Panc1 (cell line): ENCODE measurements at regions not wholly inside any gene's neighbourhood (a gene's known extent, or its start where the extent isn't known, plus 50 kb on each side); places are given as distances from the start of the nearest gene placed in this dataset.

Experiments
- ATAC-seq: fragments of 200-7000 bp; cut with Tn5 transposase; 2 replicates; pipeline ENCODE4 v1.9.1; 2020; ENCODE audit warnings: mild to moderate bottlenecking, moderate library complexity
- BruUV-seq: library from RNA; stranded (reverse); fragments of 400-500 nt; replicated peaks from 2 replicates; lab custom pipeline; 2021; lab: Mats Ljungman, UMichigan
- CTCF ChIA-PET: fragments of 300-600 bp; sonication (Branson Sonifier 250); formaldehyde crosslinking; loops from one replicate; lab custom pipeline; 2022; ENCODE audit warnings: antibody characterized with exemption; lab: Charles Lee
- POLR2A ChIA-PET: fragments of 300-600 bp; sonication (Branson Sonifier 250); formaldehyde crosslinking; loops from one replicate; lab custom pipeline; 2022; ENCODE audit warnings: antibody characterized with exemption; lab: Charles Lee
- DNase-seq: peaks from one replicate; pipeline ENCODE4 v3.0.0-alpha.2; 2010; ENCODE audit warnings: low read depth, low spot score
- H3K27ac ChIP-seq: 2 replicates; pipeline ENCODE4 v1.5.1; 2011; ENCODE audit warnings: mild to moderate bottlenecking, low read length, inconsistent platforms
- H3K27me3 ChIP-seq: fragments of 200-500 bp; sonication (Bioruptor generic); 2 replicates; pipeline ENCODE4 v1.6.0; 2014; ENCODE audit warnings: low read length, inconsistent platforms; ENCODE audit not compliant: control insufficient read depth, insufficient read depth
- H3K36me3 ChIP-seq: fragments of 200-500 bp; sonication (Bioruptor generic); 2 replicates; pipeline ENCODE4 v1.5.1; 2014; ENCODE audit warnings: inconsistent platforms, mild to moderate bottlenecking, low read length, moderate library complexity; ENCODE audit not compliant: control insufficient read depth, insufficient read depth
- H3K4me1 ChIP-seq: 2 replicates; pipeline ENCODE4 v1.5.1; 2011; ENCODE audit warnings: inconsistent platforms, mild to moderate bottlenecking, low read length, moderate library complexity; ENCODE audit not compliant: control insufficient read depth, insufficient read depth
- H3K4me3 ChIP-seq, 2 experiments: 2 replicates each; pipeline ENCODE4 v1.5.1; 2011 to 2012; ENCODE audit warnings: low read depth in 2 of 2, low read length in 2 of 2, mild to moderate bottlenecking in 2 of 2, inconsistent platforms in 1 of 2, moderate library complexity in 1 of 2
- H3K9me3 ChIP-seq: fragments of 200-500 bp; sonication (Bioruptor generic); 2 replicates; pipeline ENCODE4 v1.5.1; 2014; ENCODE audit warnings: low read depth, mild to moderate bottlenecking, inconsistent platforms, low read length, moderate library complexity; ENCODE audit not compliant: control insufficient read depth, insufficient read depth
- POLR2AphosphoS5 ChIP-seq: IDR thresholded peaks from 2 replicates; pipeline ENCODE4 v1.6.1; 2012; ENCODE audit warnings: mild to moderate bottlenecking, low read depth, low read length, moderate library complexity
- SIN3A ChIP-seq: IDR thresholded peaks from 2 replicates; pipeline ENCODE4 v1.6.1; 2012; ENCODE audit warnings: low read depth, mild to moderate bottlenecking, low read length, moderate library complexity, borderline replicate concordance; ENCODE audit not compliant: insufficient read depth
- TCF7L2 ChIP-seq: IDR thresholded peaks from 2 replicates; pipeline ENCODE4 v1.6.1; 2011; ENCODE audit warnings: mild to moderate bottlenecking, low read depth, low read length, inconsistent platforms
- in situ Hi-C: cut with HindIII; loops from 2 replicates; pipeline ENCODE4 v1.10.0; 2016; ENCODE audit warnings: low sequenced_read_pairs, low pct_unique_long_range_greater_than_20kb
- intact Hi-C: fragments of 100-400 bp; cut with micrococcal nuclease; formaldehyde crosslinking; loops from one replicate; pipeline ENCODE4 v1.10.0; 2022; ENCODE audit not compliant: unreplicated experiment
- TF ChIP-seq, protein P1 (sequence below), 2 experiments: IDR thresholded peaks; 2 replicates each; pipeline ENCODE4 v1.6.1; 2011 to 2012; ENCODE audit warnings: low read depth in 2 of 2, control low read depth in 1 of 2, low read length in 1 of 2, mild to moderate bottlenecking in 1 of 2, moderate library complexity in 1 of 2; ENCODE audit not compliant: insufficient read depth in 1 of 2
- TF ChIP-seq, protein P2 (sequence below): fragments of 450-650 bp; IDR thresholded peaks from 2 replicates; pipeline ENCODE4 v1.5.1; 2017; ENCODE audit warnings: mild to moderate bottlenecking

DNA sequence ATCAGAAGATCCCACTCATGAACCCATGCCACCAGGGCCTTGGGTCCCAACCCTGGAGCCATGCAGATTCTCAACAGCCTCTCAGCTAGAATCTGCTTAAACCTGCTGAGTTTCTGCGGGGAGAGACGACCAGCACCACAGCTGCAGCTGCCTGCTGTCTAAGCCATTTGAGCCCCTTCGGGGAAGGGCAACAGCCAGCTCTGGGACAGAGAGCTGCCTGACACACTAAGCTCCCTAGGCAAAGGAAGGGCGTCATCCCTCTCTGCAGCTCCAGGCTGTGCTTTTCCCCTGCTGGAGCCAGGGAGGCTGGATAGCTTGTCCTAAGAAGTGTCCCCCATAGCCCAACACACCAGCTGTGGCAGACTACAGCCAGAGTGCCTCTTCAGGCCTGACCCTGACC lies 182.5 kb downstream of the OTOR start:
- H3K4me3 ChIP-seq = no peak overlapping the region
- H3K9me3 ChIP-seq = no peaks in the 10 kb centered on the region
- no peaks in the 10 kb centered on the region for H3K27me3 ChIP-seq
- CTCF ChIA-PET = no interaction called here
- no peak overlapping the region for H3K27ac ChIP-seq
- H3K4me1 ChIP-seq = no peaks in the 10 kb centered on the region
- no peak for TF ChIP-seq TCF7L2
- TF ChIP-seq POLR2AphosphoS5 = no peak
- TF ChIP-seq SIN3A = no peak
- TF ChIP-seq, protein P1, sequence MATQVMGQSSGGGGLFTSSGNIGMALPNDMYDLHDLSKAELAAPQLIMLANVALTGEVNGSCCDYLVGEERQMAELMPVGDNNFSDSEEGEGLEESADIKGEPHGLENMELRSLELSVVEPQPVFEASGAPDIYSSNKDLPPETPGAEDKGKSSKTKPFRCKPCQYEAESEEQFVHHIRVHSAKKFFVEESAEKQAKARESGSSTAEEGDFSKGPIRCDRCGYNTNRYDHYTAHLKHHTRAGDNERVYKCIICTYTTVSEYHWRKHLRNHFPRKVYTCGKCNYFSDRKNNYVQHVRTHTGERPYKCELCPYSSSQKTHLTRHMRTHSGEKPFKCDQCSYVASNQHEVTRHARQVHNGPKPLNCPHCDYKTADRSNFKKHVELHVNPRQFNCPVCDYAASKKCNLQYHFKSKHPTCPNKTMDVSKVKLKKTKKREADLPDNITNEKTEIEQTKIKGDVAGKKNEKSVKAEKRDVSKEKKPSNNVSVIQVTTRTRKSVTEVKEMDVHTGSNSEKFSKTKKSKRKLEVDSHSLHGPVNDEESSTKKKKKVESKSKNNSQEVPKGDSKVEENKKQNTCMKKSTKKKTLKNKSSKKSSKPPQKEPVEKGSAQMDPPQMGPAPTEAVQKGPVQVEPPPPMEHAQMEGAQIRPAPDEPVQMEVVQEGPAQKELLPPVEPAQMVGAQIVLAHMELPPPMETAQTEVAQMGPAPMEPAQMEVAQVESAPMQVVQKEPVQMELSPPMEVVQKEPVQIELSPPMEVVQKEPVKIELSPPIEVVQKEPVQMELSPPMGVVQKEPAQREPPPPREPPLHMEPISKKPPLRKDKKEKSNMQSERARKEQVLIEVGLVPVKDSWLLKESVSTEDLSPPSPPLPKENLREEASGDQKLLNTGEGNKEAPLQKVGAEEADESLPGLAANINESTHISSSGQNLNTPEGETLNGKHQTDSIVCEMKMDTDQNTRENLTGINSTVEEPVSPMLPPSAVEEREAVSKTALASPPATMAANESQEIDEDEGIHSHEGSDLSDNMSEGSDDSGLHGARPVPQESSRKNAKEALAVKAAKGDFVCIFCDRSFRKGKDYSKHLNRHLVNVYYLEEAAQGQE (IDR thresholded peaks at IDR 0.05; ENCODE audit: insufficient read depth in 1 of 2, low read depth in 2 of 2, low read length in 1 of 2) = no peak
- TF ChIP-seq, protein P2, sequence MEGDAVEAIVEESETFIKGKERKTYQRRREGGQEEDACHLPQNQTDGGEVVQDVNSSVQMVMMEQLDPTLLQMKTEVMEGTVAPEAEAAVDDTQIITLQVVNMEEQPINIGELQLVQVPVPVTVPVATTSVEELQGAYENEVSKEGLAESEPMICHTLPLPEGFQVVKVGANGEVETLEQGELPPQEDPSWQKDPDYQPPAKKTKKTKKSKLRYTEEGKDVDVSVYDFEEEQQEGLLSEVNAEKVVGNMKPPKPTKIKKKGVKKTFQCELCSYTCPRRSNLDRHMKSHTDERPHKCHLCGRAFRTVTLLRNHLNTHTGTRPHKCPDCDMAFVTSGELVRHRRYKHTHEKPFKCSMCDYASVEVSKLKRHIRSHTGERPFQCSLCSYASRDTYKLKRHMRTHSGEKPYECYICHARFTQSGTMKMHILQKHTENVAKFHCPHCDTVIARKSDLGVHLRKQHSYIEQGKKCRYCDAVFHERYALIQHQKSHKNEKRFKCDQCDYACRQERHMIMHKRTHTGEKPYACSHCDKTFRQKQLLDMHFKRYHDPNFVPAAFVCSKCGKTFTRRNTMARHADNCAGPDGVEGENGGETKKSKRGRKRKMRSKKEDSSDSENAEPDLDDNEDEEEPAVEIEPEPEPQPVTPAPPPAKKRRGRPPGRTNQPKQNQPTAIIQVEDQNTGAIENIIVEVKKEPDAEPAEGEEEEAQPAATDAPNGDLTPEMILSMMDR = no peak
- POLR2A ChIA-PET = no interaction called here
- no peak for ATAC-seq
- DNase-seq = no peak
- BruUV-seq = no TSS peak
- in situ Hi-C loops = no loop called here
- intact Hi-C loops = no loop called here
- H3K36me3 ChIP-seq = no peaks in the 10 kb centered on the region

DNA sequence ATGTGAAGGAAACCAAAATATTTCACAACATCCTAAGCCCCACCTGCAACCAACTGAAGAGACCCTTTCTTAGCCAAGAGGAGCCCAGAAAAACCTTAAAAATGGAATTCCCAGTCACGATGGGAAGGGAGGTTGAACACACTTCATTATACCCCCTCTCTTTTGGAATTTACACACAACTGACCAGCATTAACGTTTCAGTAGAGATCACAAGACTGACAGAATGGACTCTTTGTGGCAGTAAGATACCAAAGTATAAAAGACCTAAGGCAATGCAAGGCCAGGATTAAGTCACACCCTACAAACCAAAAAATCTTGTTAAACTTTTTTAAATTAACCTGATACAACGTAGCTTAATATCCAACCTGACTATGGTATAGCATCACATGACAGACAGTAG lies 190.9 kb downstream of the OTOR start:
- no peaks in the 10 kb centered on the region for H3K9me3 ChIP-seq
- H3K36me3 ChIP-seq = no peaks in the 10 kb centered on the region
- ChIA-PET CTCF (no interaction called here), POLR2A (no interaction called here)
- no peaks in the 10 kb centered on the region for H3K27me3 ChIP-seq
- no peak for ATAC-seq
- TF ChIP-seq POLR2AphosphoS5 (no peak), TCF7L2 (no peak), SIN3A (no peak)
- TF ChIP-seq, protein P2 = no peak
- TF ChIP-seq, protein P1 (IDR thresholded peaks at IDR 0.05; ENCODE audit: insufficient read depth in 1 of 2, low read depth in 2 of 2, low read length in 1 of 2) = no peak
- intact Hi-C loops (no loop called here), in situ Hi-C loops (no loop called here)
- H3K27ac ChIP-seq = no peak overlapping the region
- DNase-seq = no peak
- BruUV-seq = no TSS peak
- H3K4me3 ChIP-seq = no peak overlapping the region
- no peaks in the 10 kb centered on the region for H3K4me1 ChIP-seq
